HEK293 (cell line): ENCODE measurements at regions not wholly inside any gene's neighbourhood (a gene's known extent, or its start where the extent isn't known, plus 50 kb on each side); places are given as distances from the start of the nearest gene placed in this dataset.

Experiments used
- CTCF ChIA-PET: fragments of 350-600 bp; formaldehyde crosslinking; extraction: SDS; loops from one replicate; lab custom pipeline; 2021; ENCODE audit warnings: antibody characterized with exemption; lab: Yijun Ruan, JAX
- POLR2A ChIA-PET: fragments of 300-600 bp; formaldehyde crosslinking; extraction: SDS; loops from one replicate; lab custom pipeline; 2020; ENCODE audit warnings: antibody characterized with exemption, inconsistent platforms; lab: Yijun Ruan, JAX
- H3K27ac ChIP-seq: fragments of 200-500 bp; sonication (Bioruptor generic); 2 replicates; pipeline ENCODE4 v1.5.1; 2014; ENCODE audit warnings: low read depth, low read length, control low read depth, inconsistent platforms; ENCODE audit errors: extremely low read depth
- H3K36me3 ChIP-seq, 2 experiments: fragments of 200-500 bp in 1 of 2; sonication (Bioruptor generic) in 1 of 2; 1 replicate in 1 of 2; 2 replicates in 1 of 2; pipeline ENCODE4 v1.5.1; 2014 to 2017; ENCODE audit warnings: inconsistent platforms in 2 of 2, low read length in 2 of 2; ENCODE audit not compliant: control insufficient read depth in 2 of 2, insufficient read depth in 1 of 2
- H3K4me1 ChIP-seq: fragments of 200-500 bp; sonication (Bioruptor generic); 2 replicates; pipeline ENCODE4 v1.5.1; 2014; ENCODE audit warnings: mild to moderate bottlenecking, low read length, inconsistent platforms; ENCODE audit not compliant: control insufficient read depth, insufficient read depth
- H3K4me3 ChIP-seq: 2 replicates; pipeline ENCODE4 v1.5.1; 2011; ENCODE audit warnings: low read depth, mild to moderate bottlenecking, control low read depth, low read length, moderate library complexity
- H3K9me3 ChIP-seq: fragments of 200-500 bp; sonication (Bioruptor generic); 2 replicates; pipeline ENCODE4 v1.5.1; 2014; ENCODE audit warnings: low read depth, low read length, inconsistent platforms; ENCODE audit not compliant: control insufficient read depth, insufficient read depth
- GLI4 ChIP-seq: fragments of 450-650 bp; formaldehyde crosslinking; IDR thresholded peaks from 2 replicates; pipeline ENCODE4 v1.5.1; 2016; ENCODE audit warnings: missing biosample characterization, missing genetic modification characterization
- HIC1 ChIP-seq: fragments of 450-650 bp; formaldehyde crosslinking; IDR thresholded peaks from 2 replicates; pipeline ENCODE4 v1.5.1; 2016; ENCODE audit warnings: missing biosample characterization, missing genetic modification characterization
- KLF1 ChIP-seq: fragments of 450-650 bp; formaldehyde crosslinking; IDR thresholded peaks from 2 replicates; pipeline ENCODE4 v1.5.1; 2016; ENCODE audit warnings: missing biosample characterization, missing genetic modification characterization
- KLF7 ChIP-seq: fragments of 450-650 bp; formaldehyde crosslinking; IDR thresholded peaks from 2 replicates; pipeline ENCODE4 v1.5.1; 2016; ENCODE audit warnings: missing biosample characterization, missing genetic modification characterization, borderline replicate concordance
- TCF7L2 ChIP-seq: IDR thresholded peaks from 2 replicates; pipeline ENCODE4 v1.6.1; 2011; ENCODE audit warnings: low read depth, mild to moderate bottlenecking, inconsistent platforms, low read length, moderate library complexity, borderline replicate concordance
- YY1 ChIP-seq: fragments of 450-650 bp; formaldehyde crosslinking; IDR thresholded peaks from 2 replicates; pipeline ENCODE4 v1.5.1; 2018; ENCODE audit warnings: missing biosample characterization, missing genetic modification characterization
- ZBTB11 ChIP-seq: fragments of 450-650 bp; formaldehyde crosslinking; conservative IDR thresholded peaks from 2 replicates; pipeline ENCODE4 v1.5.1; 2016; ENCODE audit warnings: low read depth, missing biosample characterization, missing genetic modification characterization
- ZFP69B ChIP-seq: fragments of 450-650 bp; formaldehyde crosslinking; IDR thresholded peaks from 2 replicates; pipeline ENCODE4 v1.5.1; 2016; ENCODE audit warnings: missing biosample characterization, missing genetic modification characterization
- ZIC2 ChIP-seq: fragments of 450-650 bp; formaldehyde crosslinking; IDR thresholded peaks from 2 replicates; pipeline ENCODE4 v1.5.1; 2016; ENCODE audit warnings: missing biosample characterization, missing genetic modification characterization
- ZNF112 ChIP-seq: fragments of 450-650 bp; formaldehyde crosslinking; IDR thresholded peaks from 2 replicates; pipeline ENCODE4 v1.5.0; 2017; ENCODE audit warnings: missing biosample characterization, missing genetic modification characterization
- ZNF114 ChIP-seq: fragments of 450-650 bp; formaldehyde crosslinking; IDR thresholded peaks from 2 replicates; pipeline ENCODE4 v1.5.0; 2017; ENCODE audit warnings: missing biosample characterization, missing genetic modification characterization
- ZNF274 ChIP-seq, 2 experiments: fragments of 200-500 bp in 1 of 2; fragments of 450-650 bp in 1 of 2; sonication (Bioruptor generic) in 1 of 2; formaldehyde crosslinking in 1 of 2; IDR thresholded peaks; 2 replicates each; pipeline versions ENCODE4 v1.5.1 to v1.6.1; 2014 to 2016; ENCODE audit warnings: borderline replicate concordance in 1 of 2, inconsistent platforms in 1 of 2, low read length in 1 of 2, missing biosample characterization in 1 of 2, missing genetic modification characterization in 1 of 2
- ZNF501 ChIP-seq: fragments of 450-650 bp; formaldehyde crosslinking; IDR thresholded peaks from 2 replicates; pipeline ENCODE4 v1.5.1; 2016; ENCODE audit warnings: missing biosample characterization, missing genetic modification characterization
- ZNF514 ChIP-seq: fragments of 450-650 bp; formaldehyde crosslinking; IDR thresholded peaks from 2 replicates; pipeline ENCODE4 v1.5.1; 2016; ENCODE audit warnings: missing biosample characterization, missing genetic modification characterization
- ZNF561 ChIP-seq: fragments of 450-650 bp; IDR thresholded peaks from 2 replicates; pipeline ENCODE4 v1.5.1; 2018; ENCODE audit warnings: missing biosample characterization, missing genetic modification characterization, borderline replicate concordance
- ZNF658 ChIP-seq: fragments of 450-650 bp; formaldehyde crosslinking; IDR thresholded peaks from 2 replicates; pipeline ENCODE4; 2016; ENCODE audit warnings: missing biosample characterization, missing genetic modification characterization
- ZNF776 ChIP-seq: fragments of 450-650 bp; formaldehyde crosslinking; IDR thresholded peaks from 2 replicates; pipeline ENCODE4 v1.5.0; 2017; ENCODE audit warnings: missing biosample characterization, missing genetic modification characterization, borderline replicate concordance
- TF ChIP-seq, protein P1 (sequence below): fragments of 450-650 bp; formaldehyde crosslinking; IDR thresholded peaks from 2 replicates; pipeline ENCODE4 v1.5.1; 2016; ENCODE audit warnings: missing biosample characterization, missing genetic modification characterization
- TF ChIP-seq, protein P2 (sequence below): fragments of 450-650 bp; formaldehyde crosslinking; IDR thresholded peaks from 2 replicates; pipeline ENCODE4 v1.5.1; 2017; ENCODE audit warnings: missing biosample characterization, missing genetic modification characterization
- TF ChIP-seq, protein P3 (sequence below): fragments of 450-650 bp; formaldehyde crosslinking; IDR thresholded peaks from 2 replicates; pipeline ENCODE4 v1.5.1; 2016; ENCODE audit warnings: missing biosample characterization, missing genetic modification characterization, low read depth
- TF ChIP-seq, protein P4 (sequence below): fragments of 450-650 bp; formaldehyde crosslinking; IDR thresholded peaks from 2 replicates; pipeline ENCODE4 v1.5.1; 2016; ENCODE audit warnings: missing biosample characterization, missing genetic modification characterization, borderline replicate concordance
- TF ChIP-seq, protein P5 (sequence below): fragments of 450-650 bp; formaldehyde crosslinking; IDR thresholded peaks from 2 replicates; pipeline ENCODE4 v1.5.1; 2016; ENCODE audit warnings: missing biosample characterization, missing genetic modification characterization

- TF ChIP-seq, protein P1, sequence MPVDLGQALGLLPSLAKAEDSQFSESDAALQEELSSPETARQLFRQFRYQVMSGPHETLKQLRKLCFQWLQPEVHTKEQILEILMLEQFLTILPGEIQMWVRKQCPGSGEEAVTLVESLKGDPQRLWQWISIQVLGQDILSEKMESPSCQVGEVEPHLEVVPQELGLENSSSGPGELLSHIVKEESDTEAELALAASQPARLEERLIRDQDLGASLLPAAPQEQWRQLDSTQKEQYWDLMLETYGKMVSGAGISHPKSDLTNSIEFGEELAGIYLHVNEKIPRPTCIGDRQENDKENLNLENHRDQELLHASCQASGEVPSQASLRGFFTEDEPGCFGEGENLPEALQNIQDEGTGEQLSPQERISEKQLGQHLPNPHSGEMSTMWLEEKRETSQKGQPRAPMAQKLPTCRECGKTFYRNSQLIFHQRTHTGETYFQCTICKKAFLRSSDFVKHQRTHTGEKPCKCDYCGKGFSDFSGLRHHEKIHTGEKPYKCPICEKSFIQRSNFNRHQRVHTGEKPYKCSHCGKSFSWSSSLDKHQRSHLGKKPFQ (tag by site-specific recombination), result no peak
- TF ChIP-seq, protein P2, sequence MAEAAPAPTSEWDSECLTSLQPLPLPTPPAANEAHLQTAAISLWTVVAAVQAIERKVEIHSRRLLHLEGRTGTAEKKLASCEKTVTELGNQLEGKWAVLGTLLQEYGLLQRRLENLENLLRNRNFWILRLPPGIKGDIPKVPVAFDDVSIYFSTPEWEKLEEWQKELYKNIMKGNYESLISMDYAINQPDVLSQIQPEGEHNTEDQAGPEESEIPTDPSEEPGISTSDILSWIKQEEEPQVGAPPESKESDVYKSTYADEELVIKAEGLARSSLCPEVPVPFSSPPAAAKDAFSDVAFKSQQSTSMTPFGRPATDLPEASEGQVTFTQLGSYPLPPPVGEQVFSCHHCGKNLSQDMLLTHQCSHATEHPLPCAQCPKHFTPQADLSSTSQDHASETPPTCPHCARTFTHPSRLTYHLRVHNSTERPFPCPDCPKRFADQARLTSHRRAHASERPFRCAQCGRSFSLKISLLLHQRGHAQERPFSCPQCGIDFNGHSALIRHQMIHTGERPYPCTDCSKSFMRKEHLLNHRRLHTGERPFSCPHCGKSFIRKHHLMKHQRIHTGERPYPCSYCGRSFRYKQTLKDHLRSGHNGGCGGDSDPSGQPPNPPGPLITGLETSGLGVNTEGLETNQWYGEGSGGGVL (tag by site-specific recombination), result no peak
- TF ChIP-seq ZNF658 (tag by site-specific recombination), result no peak
These were observed 342.4 kb upstream of the KCNMB2 start (continued) for GRCh38 chr3:178193846-178194245.

DNA sequence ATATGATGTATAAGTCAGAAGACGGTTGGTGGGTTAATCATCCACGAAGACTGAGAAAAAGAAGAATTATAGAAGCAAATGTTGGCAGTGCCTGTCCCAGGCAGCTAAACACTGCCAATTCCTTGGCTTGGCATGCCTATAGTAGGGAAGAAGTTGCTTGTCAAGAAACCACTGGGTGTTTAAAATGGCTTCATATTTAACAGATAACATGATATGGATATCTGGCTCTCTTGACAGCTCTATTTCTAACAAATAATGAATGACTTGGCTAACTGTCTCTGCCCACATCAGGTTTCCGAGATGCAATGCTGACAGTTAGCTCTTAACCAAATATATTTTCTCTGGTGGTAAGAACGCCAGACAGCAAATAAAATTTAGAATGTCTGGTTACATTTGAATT lies 341.7 kb upstream of the KCNMB2 start:
- H3K36me3 ChIP-seq, result no peaks in the 10 kb centered on the region
- CTCF ChIA-PET, result no interaction called here
- H3K27ac ChIP-seq, result no peak overlapping the region
- no peaks in the 10 kb centered on the region for H3K9me3 ChIP-seq
- POLR2A ChIA-PET, result no interaction called here
- no peak overlapping the region for H3K4me3 ChIP-seq
- no peaks in the 10 kb centered on the region for H3K4me1 ChIP-seq
- TF ChIP-seq, protein P3, sequence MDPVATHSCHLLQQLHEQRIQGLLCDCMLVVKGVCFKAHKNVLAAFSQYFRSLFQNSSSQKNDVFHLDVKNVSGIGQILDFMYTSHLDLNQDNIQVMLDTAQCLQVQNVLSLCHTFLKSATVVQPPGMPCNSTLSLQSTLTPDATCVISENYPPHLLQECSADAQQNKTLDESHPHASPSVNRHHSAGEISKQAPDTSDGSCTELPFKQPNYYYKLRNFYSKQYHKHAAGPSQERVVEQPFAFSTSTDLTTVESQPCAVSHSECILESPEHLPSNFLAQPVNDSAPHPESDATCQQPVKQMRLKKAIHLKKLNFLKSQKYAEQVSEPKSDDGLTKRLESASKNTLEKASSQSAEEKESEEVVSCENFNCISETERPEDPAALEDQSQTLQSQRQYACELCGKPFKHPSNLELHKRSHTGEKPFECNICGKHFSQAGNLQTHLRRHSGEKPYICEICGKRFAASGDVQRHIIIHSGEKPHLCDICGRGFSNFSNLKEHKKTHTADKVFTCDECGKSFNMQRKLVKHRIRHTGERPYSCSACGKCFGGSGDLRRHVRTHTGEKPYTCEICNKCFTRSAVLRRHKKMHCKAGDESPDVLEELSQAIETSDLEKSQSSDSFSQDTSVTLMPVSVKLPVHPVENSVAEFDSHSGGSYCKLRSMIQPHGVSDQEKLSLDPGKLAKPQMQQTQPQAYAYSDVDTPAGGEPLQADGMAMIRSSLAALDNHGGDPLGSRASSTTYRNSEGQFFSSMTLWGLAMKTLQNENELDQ, result no peak
- TF ChIP-seq ZNF776 (tag by site-specific recombination) (no peak), HIC1 (tag by site-specific recombination) (no peak), ZIC2 (no peak), ZNF274 (IDR thresholded peaks at IDR 0.05; ENCODE audit: low read length) (no peak), ZNF274 (tag by site-specific recombination; IDR thresholded peaks at IDR 0.05; ENCODE audit: borderline replicate concordance) (no peak), ZNF112 (tag by site-specific recombination) (no peak), TCF7L2 (no peak), ZNF561 (tag by site-specific recombination) (no peak), ZNF514 (no peak), ZNF114 (no peak), ZNF501 (tag by site-specific recombination) (no peak), ZFP69B (tag by site-specific recombination) (no peak), KLF7 (no peak), YY1 (tag by site-specific recombination) (no peak), KLF1 (tag by site-specific recombination) (no peak), GLI4 (tag by site-specific recombination) (no peak), ZBTB11 (tag by site-specific recombination) (no peak)
- TF ChIP-seq, protein P4, sequence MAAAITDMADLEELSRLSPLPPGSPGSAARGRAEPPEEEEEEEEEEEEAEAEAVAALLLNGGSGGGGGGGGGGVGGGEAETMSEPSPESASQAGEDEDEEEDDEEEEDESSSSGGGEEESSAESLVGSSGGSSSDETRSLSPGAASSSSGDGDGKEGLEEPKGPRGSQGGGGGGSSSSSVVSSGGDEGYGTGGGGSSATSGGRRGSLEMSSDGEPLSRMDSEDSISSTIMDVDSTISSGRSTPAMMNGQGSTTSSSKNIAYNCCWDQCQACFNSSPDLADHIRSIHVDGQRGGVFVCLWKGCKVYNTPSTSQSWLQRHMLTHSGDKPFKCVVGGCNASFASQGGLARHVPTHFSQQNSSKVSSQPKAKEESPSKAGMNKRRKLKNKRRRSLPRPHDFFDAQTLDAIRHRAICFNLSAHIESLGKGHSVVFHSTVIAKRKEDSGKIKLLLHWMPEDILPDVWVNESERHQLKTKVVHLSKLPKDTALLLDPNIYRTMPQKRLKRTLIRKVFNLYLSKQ, result no peak
- TF ChIP-seq, protein P5, sequence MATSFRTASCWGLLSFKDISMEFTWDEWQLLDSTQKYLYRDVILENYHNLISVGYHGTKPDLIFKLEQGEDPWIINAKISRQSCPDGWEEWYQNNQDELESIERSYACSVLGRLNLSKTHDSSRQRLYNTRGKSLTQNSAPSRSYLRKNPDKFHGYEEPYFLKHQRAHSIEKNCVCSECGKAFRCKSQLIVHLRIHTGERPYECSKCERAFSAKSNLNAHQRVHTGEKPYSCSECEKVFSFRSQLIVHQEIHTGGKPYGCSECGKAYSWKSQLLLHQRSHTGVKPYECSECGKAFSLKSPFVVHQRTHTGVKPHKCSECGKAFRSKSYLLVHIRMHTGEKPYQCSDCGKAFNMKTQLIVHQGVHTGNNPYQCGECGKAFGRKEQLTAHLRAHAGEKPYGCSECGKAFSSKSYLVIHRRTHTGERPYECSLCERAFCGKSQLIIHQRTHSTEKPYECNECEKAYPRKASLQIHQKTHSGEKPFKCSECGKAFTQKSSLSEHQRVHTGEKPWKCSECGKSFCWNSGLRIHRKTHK, result no peak
